CD4-positive, alpha-beta T cell treated with Interleukin-21 for 1 hour (primary cell): ENCODE measurements at regions not wholly inside any gene's neighbourhood (a gene's known extent, or its start where the extent isn't known, plus 50 kb on each side); places are given as distances from the start of the nearest gene placed in this dataset.
"Not testable (repeated sequence)": the region's sequence is repeated elsewhere in the genome, so short reads cannot be mapped to it uniquely, and the experiment has no call there.

Source experiments
- DNase-seq: peaks from one replicate; pipeline ENCODE4 v3.0.0-alpha.2; 2020

DNA sequence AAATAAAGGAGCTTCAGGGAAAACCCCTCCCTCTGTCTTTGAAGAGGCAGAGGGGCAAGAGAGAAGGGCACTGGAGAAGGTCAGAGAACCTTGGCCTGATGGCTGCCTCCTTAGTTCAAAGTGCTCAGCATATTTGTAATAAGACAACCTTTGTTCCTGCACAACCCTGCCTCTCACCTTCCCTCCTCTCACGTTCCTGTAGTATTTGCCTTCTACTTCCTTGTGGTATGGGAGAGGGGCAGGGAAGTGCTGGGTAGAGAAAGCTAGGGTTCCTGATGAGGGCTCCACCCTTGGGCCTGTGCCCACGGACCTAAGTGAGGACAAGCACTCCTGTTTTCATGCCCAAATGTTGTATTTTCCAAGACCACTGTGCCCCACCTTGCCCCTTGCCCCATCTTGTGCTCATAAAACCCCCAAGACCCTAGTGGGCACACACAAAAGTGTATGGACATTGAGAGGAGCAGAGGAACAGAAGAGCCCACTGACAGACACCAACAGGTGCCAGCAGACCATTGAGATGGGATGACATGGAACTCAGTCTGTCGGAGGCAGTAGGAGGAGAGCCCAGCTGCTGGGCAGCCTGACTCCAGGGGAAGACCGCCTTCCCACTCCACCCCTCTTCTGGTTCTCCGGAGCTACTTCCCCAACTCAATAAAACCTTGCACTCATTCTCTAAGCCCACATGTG lies 261.5 kb upstream of the CCDC196 start:
- no peak for DNase-seq

DNA sequence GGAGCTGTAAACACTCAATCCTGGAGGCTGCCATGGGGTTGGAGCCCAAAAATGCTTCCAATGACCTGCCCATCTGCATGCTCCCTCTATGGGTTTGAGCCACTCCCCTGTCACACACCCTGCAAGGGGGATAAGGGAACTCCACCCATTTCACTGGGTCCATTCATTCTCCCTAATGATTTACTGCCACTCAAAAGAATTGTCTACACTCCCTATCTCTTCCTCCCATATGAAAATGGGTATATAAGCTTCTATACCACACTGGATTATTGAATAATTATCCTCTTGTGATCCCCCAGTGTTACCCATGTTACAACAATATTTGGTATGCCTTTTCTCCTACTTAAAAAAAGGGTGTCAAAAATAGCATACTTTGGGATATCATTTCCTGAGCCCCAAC lies 260.8 kb upstream of the CCDC196 start:
- DNase-seq, result no peak

DNA sequence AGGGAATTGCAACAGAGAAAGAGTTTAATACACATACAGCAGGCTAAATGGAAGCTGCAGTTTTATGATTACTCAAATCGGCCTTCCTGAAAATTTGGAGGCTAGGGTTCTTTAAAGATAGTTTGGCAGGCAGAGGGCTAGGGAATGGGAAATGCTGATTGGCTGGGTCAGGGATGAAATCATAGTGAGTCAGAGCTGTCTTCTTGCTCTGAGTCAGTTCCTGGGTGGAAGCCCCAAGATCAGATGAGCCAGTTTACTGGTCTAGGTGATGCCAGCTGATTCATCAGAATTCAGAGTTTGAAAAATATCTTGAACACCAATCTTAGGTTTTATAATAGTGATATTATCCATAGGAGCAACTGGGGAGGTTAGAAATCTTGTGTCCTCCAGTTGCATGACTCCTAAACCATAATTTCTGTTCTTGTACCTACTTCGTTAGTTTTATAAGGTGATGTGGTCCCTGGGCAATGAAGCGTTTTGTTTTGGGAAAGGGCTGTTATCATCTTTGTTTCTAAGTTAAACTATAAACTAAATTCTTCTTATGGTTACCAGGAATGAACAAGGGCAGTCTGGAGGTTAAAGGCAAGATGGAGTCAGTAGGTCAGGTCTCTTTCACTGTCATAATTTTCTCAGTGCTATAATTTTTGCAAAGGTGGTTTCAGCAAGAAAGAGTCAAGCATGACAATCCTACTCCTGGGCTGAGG lies 257.8 kb upstream of the CCDC196 start:
- DNase-seq, result no peak

DNA sequence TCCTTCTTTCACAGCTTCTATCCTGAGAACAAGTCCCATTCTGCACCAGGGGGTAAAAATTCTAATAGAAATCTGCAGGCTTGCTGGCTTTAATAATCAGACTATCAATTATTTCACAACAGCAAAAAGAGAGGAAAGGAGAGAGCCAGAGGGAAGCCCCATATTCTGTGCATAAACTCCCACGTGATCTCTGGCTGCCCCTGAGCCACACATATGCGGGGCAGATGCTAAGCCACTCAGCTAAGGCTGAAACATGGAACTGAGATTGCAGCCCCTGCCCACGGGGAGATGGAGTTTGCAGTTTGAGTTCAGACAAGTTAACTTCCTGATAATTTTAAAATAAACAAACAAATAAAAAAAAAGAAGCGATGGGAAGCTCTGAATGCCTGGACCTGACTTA lies 254.4 kb upstream of the CCDC196 start:
- DNase-seq, result no peak

DNA sequence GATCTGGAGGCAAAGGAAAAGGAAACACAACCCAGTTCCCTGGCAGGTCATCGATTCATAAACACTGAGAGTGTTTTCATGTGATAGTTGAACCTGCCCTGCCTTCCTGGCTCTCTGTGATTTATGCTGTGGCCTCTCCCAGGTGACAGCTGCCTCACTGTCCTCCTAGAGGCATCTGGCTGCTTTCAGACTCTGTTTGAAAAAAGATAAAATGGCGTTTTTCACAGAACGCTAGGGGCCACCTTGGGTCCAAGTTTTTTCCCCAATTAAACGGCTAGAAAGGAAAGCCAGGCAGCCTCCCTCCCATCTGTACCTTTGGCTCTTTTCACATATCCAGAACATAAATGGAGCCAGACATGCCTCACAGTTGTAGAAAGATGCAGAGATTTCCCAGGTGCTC lies 252.6 kb upstream of the CCDC196 start:
- DNase-seq, result no peak

DNA sequence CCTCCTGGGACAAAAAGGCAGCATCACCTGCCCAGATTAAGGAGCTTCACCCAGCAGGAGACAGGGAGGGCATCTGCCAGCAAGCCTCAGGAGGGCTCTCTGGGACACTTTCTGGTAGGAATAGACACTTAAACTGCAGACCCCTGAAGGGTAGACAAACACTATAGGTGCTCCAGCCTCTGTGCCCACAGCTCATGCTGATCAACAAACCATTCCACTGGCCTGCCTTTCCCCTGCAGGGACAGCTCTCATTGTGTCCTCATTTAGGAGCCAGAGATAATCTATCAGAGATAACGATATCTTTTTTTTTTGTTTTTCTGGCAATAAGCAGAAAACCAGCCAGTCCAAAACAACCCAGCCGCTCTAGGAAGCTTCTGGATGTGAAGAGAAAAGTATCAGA lies 251.8 kb upstream of the CCDC196 start:
- no peak for DNase-seq

DNA sequence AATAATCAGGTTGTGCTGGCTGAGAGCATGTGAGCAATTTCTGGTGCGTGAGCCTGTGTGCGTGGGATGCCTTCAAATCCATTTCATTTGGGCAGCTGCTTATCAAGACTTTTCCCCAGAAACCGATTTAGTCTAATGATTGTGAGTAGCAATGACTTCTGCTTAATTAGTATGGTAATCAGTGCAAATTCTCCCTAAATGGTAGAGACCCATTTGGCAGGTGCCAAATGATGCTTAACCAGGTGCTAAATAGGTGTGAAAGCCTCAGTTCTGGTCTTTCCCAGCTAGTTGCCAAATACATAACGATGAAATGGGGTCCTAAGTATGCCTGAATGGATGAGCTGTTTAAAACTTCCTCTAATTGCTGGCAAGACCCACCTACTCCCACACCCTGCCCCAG lies 248.4 kb upstream of the CCDC196 start:
- DNase-seq, result no peak

DNA sequence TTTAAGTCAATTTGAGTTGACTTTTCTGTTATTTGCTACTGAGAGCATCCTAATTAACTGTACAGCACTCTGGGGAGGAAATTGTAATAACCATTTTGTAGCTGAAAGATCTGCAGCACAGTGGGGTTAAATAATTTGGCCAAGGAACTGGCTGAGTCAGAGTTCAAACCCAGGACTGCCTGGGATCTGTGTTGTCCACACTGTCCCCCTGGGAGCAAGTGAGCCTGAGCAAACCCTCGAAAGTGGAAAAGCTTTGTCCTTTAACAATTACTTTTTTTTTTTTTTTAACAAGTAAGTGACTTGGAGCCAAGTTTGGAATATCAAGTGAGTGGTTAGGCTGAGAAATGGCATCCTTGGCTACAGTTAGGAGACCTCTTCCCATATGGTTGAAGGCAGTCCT lies 247.2 kb upstream of the CCDC196 start:
- DNase-seq, result no peak

DNA sequence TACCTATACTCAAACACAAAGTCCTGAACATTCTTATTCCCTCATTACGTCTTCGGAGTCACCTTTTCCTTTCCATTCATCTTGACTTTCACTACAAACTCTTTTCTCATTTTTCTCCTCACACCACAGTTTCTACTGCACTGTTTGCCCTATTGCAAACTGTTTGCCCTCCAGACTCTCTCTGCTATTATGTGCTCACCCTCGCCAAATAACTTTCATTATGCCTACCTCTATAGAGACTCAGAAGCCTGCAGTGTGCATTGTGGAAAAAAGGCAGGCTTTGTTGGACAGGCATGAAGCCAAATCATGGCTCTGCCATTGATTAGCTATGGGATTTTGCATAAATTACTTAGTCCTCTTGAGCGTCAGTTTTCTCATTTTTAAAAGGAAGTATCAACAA lies 246.6 kb upstream of the CCDC196 start:
- DNase-seq, result no peak

DNA sequence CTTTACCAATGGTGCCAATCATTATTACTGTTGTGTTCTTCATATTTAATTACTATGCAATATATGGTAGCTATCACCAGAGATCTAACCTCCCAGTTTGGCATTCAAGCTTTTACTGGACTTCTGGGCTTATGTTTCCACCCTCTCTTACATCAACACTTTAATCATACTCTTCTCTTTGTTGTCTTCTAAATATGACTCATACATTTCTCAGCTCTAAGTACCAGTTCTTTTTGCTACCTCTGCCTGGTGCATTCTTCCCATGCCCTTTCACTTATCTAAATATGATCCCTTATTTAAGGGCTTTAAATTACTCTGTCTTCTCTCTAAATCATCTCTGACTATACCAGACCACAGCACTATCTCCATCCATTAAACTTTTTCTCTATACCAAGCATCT lies 246.1 kb upstream of the CCDC196 start:
- DNase-seq, result no peak

DNA sequence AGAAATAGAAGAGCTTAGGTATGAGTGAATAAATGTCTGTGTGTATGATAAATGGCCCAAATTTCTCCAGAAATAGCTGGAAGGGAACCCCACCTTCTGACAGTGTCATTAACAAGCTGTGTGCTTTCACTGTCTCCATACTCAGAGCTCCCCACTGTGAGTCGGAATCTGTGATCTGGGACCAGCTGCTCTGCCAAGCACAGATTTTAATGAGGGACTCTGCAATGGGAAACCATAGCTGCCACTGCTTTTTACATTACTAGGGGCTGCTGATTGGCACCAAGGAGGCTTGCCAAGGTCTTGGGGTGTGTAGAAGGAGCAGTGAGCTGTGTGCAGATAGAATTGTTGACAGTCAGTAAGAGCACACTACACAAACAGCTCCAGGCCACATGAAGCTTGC lies 244.2 kb upstream of the CCDC196 start:
- no peak for DNase-seq

DNA sequence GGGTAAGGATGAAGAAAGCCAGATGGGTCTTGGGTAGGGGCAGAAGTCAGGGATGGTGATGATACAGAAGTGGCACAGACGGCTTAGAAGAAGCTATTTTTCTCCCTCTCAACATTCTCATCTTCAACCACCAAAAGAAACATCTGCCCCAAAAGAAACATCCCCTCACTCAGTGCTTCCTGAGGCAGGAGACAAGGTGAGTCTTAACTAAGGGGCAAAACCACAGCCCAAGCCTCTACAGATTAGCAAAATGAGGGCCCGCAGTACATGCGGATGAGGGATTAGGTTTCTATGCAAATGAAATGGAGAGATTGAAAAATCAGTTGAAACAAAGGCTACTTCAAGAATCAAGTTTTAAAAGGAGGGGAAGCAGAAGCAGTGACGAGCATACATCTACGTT lies 241.3 kb upstream of the CCDC196 start:
- no peak for DNase-seq

DNA sequence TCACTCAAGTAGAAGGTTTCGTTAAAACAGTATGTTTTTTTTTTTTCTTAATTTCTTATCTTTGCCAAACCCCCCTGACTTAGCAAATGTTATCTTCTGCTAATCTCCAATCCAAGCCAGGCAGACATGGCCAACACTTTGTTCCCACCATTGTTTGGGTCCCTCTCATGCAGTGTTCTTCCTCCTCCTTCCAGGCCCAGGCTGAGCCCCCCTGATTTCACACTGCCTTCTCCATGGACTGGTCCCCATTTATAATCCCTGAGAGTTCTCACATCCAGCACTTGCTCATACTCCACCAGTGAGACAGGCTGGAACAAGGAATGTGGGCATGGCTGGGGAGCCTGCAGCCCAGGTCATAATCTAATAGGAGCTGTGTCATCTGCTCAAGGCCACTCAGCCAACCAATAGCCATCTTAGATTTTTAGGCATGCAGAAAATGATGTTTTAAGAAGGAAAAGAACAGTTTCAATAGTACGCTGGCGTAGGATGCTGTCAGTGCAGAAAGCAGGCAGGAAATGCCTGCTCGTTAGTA lies 238.4 kb upstream of the CCDC196 start:
- DNase-seq, result no peak

DNA sequence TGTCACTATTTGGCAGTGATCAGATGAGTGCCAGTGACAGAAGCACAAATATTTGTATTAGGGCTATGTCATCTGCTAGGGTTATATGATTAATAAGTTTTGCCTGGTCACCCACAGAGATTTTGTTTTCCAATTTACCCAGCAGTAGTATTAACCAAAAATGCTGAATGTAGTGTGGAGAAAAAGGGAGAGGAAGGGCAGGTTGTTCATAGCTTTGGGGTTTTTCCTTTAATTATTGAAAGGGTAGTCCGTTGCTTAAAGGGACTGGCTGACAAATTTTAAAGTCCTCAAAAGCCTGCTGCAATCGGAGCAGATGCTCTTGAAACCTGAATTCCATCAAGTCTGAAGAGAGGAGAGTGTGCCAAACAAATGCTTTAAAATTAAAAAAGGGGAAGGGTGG lies 237.9 kb upstream of the CCDC196 start:
- no peak for DNase-seq

DNA sequence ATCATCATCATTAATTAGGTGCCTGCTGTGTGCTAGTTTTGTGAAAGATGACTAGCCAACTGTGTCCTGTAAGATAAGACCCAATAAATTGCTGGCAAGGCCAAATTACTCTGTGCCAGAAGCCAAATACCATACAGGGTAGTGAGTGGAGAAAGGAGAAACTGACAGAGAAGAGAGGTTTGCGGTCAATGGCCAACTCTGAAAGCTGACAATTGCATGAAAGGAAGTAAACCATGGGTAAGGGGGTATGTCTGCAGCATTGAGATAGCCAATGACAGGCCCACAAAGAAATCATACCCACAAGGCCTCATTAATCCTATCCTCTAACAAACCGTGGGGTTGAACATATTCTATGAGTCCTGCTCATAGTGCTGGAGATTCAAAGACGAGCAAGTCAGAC lies 236.6 kb upstream of the CCDC196 start:
- no peak for DNase-seq

DNA sequence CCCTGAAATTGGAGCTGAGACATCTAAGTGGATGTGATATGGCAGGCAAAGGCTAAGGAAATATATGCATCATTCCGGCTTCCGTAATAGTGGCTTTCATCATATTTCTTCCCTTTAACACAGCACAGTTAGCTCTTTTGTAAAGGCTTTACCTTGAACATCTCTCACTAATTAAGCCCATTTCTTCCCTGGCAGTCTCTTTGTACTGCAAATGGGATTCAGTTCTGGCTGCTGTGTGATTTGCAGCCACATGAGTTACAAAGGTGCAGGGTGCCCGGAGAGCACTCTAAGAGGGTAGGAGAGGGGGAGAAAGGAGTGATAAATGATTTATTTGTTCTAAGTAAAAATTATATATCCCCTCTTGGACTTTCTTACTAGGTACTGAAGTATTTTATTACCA lies 232.1 kb upstream of the CCDC196 start:
- no peak for DNase-seq

DNA sequence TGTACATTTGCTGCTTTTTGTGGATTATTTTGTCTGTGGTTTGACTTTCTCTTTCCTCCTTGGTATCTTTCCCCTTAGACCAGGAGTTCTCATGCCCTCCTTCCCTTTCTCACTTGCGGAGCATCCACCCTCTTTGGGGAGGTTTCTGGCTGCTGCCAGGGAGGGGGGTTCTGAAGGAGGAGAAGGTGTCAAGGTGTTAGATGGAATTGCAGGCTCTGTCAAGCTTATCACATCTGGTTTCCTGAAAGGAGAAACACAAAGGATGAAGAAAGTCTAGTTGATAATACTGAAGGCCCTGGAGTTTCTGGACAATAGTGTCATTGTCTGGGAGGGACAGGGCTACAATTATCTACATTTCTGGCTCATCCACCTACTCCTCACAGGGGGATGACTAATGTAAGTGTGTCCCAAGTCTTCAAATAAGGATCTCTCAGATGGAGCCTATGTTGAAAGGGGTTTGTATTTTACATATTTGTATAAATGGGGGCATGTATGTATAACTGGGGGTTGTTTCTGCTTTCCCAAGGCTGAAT lies 217.3 kb upstream of the CCDC196 start:
- DNase-seq, result no peak

DNA sequence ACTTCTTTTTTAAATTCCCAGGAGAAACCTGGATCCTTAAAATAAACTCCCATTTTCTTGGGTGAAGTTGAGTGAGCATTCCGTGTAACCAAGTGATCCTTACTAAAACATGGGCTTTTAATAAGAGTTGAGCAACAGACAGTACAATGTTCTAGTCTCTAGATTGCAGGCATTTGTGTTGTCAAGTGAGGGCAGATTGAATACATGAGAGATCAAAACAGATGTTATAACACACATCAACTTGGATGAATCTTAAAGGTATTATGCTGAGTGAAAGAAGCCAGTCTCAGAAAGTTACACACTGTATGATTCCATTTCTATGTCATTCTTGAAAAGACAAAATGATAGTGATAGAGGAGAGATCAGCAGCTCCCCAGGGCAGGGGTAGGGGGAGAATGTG lies 213.9 kb upstream of the CCDC196 start:
- DNase-seq, result no peak

DNA sequence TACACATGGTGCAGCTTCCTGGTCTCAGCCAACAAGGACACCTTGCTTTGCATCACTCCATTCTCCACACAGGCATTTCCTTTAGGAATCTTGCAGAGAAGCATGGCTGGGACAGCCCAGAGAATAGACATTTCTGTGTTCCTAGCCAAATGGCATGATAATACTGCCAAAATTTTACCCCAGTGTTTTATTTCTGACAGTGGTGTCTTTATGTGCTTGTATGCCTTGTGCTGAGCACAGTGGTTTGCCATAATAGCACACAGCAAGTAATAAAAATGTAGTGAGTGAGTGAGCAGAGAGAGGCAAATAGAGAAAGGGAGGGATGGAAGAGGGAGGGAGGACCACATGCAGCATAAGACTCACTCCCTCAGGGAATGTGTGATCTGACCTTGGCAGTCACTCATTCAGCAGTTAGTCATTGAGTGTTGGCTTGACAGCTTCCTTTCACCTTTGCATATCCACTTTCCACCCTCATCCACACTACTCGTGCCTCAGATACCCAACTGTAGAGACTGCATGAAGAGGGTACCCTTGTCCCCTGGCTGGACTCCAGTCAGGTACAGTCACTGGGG lies 212.8 kb upstream of the CCDC196 start:
- DNase-seq, result no peak

DNA sequence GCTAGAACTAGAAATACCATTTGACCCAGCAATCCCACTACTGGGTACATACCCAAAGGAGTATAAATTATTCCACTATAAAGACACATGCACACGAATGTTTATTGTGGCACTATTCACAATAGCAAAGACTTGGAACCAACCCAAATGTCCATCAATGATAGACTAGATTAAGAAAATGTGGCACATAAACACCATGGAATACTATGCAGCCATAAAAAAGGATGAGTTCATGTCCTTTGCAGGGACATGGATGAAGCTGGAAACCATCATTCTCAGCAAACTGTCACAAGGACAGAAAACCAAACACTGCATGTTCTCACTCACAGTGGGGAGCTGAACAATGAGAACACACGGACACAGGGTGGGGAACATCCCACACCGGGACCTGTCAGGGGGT lies 207.8 kb upstream of the CCDC196 start:
- not testable (repeated sequence) for DNase-seq

DNA sequence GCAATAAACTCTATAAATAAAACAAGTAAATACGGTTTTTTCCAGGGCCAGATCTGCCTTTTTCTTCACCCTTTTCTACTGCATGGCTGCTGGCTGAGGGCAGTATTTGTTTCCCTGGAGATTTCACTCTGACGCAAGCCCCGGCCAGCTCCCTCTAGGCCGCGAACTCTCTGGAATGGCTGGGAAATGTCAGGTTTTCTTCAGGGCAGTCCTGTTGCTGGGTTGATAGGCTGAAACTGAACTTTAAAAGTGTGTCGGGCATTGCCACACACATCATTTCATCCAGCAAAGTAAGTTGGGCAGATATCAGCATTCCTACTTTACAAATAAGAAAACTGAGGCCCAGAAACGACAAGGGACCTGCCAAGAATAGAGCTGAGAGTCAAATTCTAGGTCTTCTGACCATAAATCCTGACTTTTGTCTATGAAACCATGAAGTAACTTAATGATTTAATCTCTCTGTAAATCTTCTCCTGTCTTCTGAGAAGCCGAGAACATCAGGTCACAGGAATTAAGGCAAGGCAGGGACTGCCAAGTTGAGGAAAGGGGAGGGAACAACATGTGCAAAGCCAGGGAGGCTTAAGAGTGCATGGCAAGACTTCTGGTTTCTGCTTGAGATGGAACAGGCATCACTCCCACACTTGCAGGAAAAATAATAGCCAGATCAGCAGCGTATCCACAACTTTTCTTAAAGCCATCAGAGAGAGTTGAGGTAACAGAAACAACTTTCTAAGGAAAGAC lies 205.0 kb upstream of the CCDC196 start:
- no peak for DNase-seq

DNA sequence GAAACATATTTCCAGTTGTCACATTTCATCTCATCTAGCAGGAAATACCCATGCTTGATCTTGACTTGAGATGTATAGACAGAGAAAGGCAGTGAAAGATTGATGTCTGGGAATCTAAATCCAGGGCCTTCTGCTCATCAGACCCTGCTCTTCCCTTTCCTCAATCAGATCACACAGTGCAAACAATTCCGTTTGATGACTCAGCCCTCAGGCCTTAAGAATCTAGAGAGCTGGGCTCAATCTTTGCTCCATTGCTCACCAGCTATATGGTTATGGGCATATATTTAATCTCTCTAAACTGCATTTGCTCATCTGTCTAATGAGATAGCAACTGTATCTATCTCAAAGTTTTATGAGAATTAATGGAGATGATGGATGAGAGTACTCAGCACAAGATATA lies 201.8 kb upstream of the CCDC196 start:
- no peak for DNase-seq

DNA sequence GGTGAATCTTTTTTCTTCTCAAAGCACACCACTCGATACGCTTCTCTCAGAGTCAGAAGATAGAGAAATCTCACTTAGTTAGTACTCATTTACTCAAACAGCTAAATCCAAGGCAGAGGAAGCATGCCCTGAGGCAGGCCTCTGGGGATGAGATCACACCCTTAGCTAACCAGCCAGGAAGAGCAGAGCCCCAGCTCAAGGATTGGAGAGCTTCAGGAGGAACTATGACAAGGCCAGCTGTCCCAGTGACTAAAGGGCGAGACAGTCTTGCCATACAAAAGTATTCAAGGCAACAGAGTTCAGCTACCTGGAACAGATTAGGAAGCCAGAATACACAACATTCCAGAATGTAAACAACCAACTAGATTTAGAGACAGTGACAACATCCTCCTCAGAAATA lies 197.7 kb upstream of the CCDC196 start:
- no peak for DNase-seq
